ENCODE measurements at regions not wholly inside any gene's neighbourhood (a gene's known extent, or its start where the extent isn't known, plus 50 kb on each side); places are given as distances from the start of the nearest gene placed in this dataset.

- no TSS peak for BruUV-seq (replicated peaks)
- RAD21 ChIA-PET (ENCODE audit: low non-redundant PET in 1 of 2, low total read pairs in 2 of 2, uncharacterized antibody in 2 of 2, unreplicated experiment in 2 of 2) = no interaction called here
- H3K27ac ChIP-seq (ENCODE audit: low read depth, low read length) = no peak overlapping the region
These were observed 137.8 kb downstream of the TDRD15 start for GRCh38 chr2:21261591-21261990.

DNA sequence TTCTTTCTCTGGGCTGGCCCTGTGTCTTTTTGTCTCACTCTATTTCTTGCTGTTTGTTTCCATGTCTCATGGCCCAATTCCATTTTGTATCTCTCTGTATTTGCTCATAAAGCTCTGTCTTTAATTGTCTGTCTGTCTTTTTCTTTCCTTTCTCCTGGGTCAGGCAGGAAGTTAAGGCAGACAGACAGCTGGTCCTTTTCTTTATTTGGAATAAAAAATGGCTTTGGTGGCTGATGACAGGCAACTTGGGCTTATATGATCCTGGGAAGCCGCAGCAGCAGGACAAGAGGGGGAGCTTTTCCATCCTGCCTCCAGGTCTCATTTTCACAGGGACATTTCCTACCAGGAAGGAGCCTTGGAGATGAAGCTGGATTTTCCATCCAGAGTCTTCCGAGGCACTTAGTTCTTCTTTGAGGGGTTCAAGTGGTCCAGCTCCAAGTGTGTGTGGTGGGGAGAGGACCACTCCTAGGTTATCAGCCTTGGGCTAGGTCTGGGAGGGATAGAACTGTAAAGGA is 138.7 kb downstream of the TDRD15 start:
- ChIA-PET RAD21 (ENCODE audit: low non-redundant PET in 1 of 2, low total read pairs in 2 of 2, uncharacterized antibody in 2 of 2, unreplicated experiment in 2 of 2) (no interaction called here), CTCF (no interaction called here), POLR2A (no interaction called here)
- Histone ChIP-seq H3K9me3 (ENCODE audit: control insufficient read depth in 1 of 2, insufficient read depth in 1 of 2, low read depth in 1 of 2, low read length in 2 of 2) (no peaks in the 10 kb centered on the region), H3K27me3 (ENCODE audit: insufficient read depth, low read length) (no peaks in the 10 kb centered on the region), H3K4me3 (replicated peaks in 1 of 2; ENCODE audit: low read depth in 1 of 2, low read length in 2 of 2) (no peak overlapping the region), H3K36me3 (ENCODE audit: control insufficient read depth in 1 of 2, insufficient read depth in 2 of 2, low read length in 2 of 2) (no peaks in the 10 kb centered on the region), H3K9me2 (ENCODE audit: insufficient read depth) (no peaks in the 10 kb centered on the region), H3K4me2 (ENCODE audit: low read length) (no peak overlapping the region), H3K27ac (ENCODE audit: low read depth, low read length) (no peak overlapping the region), H4K20me1 (ENCODE audit: insufficient read depth) (no peaks in the 10 kb centered on the region), H2AFZ (ENCODE audit: low read depth, low read length, poor library complexity, severe bottlenecking) (no peak overlapping the region), H3K9ac (ENCODE audit: low read length) (no peak overlapping the region), H3K4me1 (ENCODE audit: control insufficient read depth in 1 of 2, insufficient read depth in 2 of 2, low read length in 2 of 2) (no peaks in the 10 kb centered on the region), H3K79me2 (ENCODE audit: insufficient read depth, low read length) (no peaks in the 10 kb centered on the region)
- intact Hi-C loops (cut with micrococcal nuclease) = no loop called here
- no peak for DNase-seq (ENCODE audit: low read depth, low spot score)
- TF ChIP-seq SP1 (IDR thresholded peaks at IDR 0.05; ENCODE audit: low read depth) (no peak), EGR1 (IDR thresholded peaks at IDR 0.05; ENCODE audit: low read depth) (no peak), EZH2phosphoT487 (IDR thresholded peaks at IDR 0.05; ENCODE audit: borderline replicate concordance) (no peak), FOSL1 (IDR thresholded peaks at IDR 0.05; ENCODE audit: low read depth) (no peak), SIN3A (IDR thresholded peaks at IDR 0.05; ENCODE audit: low read depth) (no peak), POLR2A (IDR thresholded peaks at IDR 0.05; ENCODE audit: borderline replicate concordance, extremely low read depth, insufficient read depth, insufficient read length) (no peak), JUND (IDR thresholded peaks at IDR 0.05) (no peak), ELF1 (IDR thresholded peaks at IDR 0.05; ENCODE audit: borderline replicate concordance, low read depth) (no peak), REST (IDR thresholded peaks at IDR 0.05; ENCODE audit: low read depth) (no peak), CEBPB (IDR thresholded peaks at IDR 0.05; ENCODE audit: low read depth) (no peak), CBX3 (IDR thresholded peaks at IDR 0.05; ENCODE audit: low read depth) (no peak), EZH2 (IDR thresholded peaks at IDR 0.05) (no peak), TCF7L2 (IDR thresholded peaks at IDR 0.05; ENCODE audit: borderline replicate concordance, extremely low read depth, insufficient read depth, insufficient read length) (no peak), YY1 (IDR thresholded peaks at IDR 0.05; ENCODE audit: extremely low read depth, insufficient replicate concordance, low read depth, low read length) (no peak)
- TF ChIP-seq, protein P1, sequence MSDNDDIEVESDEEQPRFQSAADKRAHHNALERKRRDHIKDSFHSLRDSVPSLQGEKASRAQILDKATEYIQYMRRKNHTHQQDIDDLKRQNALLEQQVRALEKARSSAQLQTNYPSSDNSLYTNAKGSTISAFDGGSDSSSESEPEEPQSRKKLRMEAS (IDR thresholded peaks at IDR 0.05) = no peak
- TF ChIP-seq, protein P2, sequence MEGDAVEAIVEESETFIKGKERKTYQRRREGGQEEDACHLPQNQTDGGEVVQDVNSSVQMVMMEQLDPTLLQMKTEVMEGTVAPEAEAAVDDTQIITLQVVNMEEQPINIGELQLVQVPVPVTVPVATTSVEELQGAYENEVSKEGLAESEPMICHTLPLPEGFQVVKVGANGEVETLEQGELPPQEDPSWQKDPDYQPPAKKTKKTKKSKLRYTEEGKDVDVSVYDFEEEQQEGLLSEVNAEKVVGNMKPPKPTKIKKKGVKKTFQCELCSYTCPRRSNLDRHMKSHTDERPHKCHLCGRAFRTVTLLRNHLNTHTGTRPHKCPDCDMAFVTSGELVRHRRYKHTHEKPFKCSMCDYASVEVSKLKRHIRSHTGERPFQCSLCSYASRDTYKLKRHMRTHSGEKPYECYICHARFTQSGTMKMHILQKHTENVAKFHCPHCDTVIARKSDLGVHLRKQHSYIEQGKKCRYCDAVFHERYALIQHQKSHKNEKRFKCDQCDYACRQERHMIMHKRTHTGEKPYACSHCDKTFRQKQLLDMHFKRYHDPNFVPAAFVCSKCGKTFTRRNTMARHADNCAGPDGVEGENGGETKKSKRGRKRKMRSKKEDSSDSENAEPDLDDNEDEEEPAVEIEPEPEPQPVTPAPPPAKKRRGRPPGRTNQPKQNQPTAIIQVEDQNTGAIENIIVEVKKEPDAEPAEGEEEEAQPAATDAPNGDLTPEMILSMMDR (IDR thresholded peaks at IDR 0.05 in 2 of 3, conservative IDR thresholded peaks at IDR 0.05 in 1 of 3; ENCODE audit: borderline replicate concordance in 1 of 3, insufficient read depth in 1 of 3, low read depth in 2 of 3, low read length in 2 of 3) = no peak
- BruUV-seq (replicated peaks) = no TSS peak
- no peak for ATAC-seq

More at GRCh38 chr2:21261591-21261990, 137.8 kb downstream of the TDRD15 start:
- H3K27me3 ChIP-seq (ENCODE audit: insufficient read depth, low read length) = no peaks in the 10 kb centered on the region
- H3K4me3 ChIP-seq (replicated peaks in 1 of 2; ENCODE audit: low read depth in 1 of 2, low read length in 2 of 2) = no peak overlapping the region
- no peaks in the 10 kb centered on the region for H3K4me1 ChIP-seq (ENCODE audit: control insufficient read depth in 1 of 2, insufficient read depth in 2 of 2, low read length in 2 of 2)
- no peaks in the 10 kb centered on the region for H3K9me2 ChIP-seq (ENCODE audit: insufficient read depth)
- H3K9ac ChIP-seq (ENCODE audit: low read length) = no peak overlapping the region
- H3K9me3 ChIP-seq (ENCODE audit: control insufficient read depth in 1 of 2, insufficient read depth in 1 of 2, low read depth in 1 of 2, low read length in 2 of 2) = no peaks in the 10 kb centered on the region
- no peak for DNase-seq (ENCODE audit: low read depth, low spot score)
- no peak overlapping the region for H3K4me2 ChIP-seq (ENCODE audit: low read length)
- ChIA-PET CTCF (no interaction called here), POLR2A (no interaction called here)
- H3K79me2 ChIP-seq (ENCODE audit: insufficient read depth, low read length) = no peaks in the 10 kb centered on the region
- ATAC-seq = no peak
- intact Hi-C loops (cut with micrococcal nuclease) = no loop called here
- TF ChIP-seq EGR1 (IDR thresholded peaks at IDR 0.05; ENCODE audit: low read depth) (no peak), ELF1 (IDR thresholded peaks at IDR 0.05; ENCODE audit: borderline replicate concordance, low read depth) (no peak)
- H2AFZ ChIP-seq (ENCODE audit: low read depth, low read length, poor library complexity, severe bottlenecking) = no peak overlapping the region
- H4K20me1 ChIP-seq (ENCODE audit: insufficient read depth) = no peaks in the 10 kb centered on the region
- H3K36me3 ChIP-seq (ENCODE audit: control insufficient read depth in 1 of 2, insufficient read depth in 2 of 2, low read length in 2 of 2) = no peaks in the 10 kb centered on the region
